ENCODE measurements at regions not wholly inside any gene's neighbourhood (a gene's known extent, or its start where the extent isn't known, plus 50 kb on each side); places are given as distances from the start of the nearest gene placed in this dataset.

DNA sequence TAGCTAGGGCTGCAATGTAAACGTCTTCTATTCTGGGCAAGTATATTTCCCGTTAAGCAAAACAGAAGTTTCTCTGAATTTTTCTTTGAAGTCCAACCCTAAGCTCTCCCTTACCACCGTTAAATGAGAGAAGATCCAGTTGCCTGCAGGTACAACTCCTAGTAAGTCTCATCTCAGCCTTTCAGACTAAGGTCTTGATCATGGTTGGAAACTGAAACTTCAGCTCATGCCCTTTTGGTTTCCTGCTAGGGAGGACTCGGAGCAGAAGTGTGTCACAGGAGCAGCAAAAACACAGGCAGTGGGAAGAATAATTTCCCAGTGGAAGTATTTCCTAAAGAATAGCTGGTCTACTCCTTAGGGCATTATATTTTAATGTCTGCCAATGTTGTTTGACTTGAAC, 717.9 kb downstream of the PRELID2 start:
- no peak overlapping the region for H3K4me2 ChIP-seq (ENCODE audit: low read length)
- no peak overlapping the region for H3K9ac ChIP-seq
- no peak overlapping the region for H2AFZ ChIP-seq
- no peaks in the 10 kb centered on the region for H3K36me3 ChIP-seq (ENCODE audit: control insufficient read depth, insufficient read depth, low read length)
- no peaks in the 10 kb centered on the region for H3K79me2 ChIP-seq
- H3K27ac ChIP-seq = no peak overlapping the region
- no peak overlapping the region for H3K4me3 ChIP-seq (ENCODE audit: low read depth, low read length)
- no peaks in the 10 kb centered on the region for H3K9me3 ChIP-seq (ENCODE audit: control insufficient read depth, low read length)
- TF ChIP-seq CTCF (IDR thresholded peaks at IDR 0.05) = no peak
- H3K4me1 ChIP-seq = no peaks in the 10 kb centered on the region
- H3K27me3 ChIP-seq (ENCODE audit: control insufficient read depth, insufficient read depth, low read length) = no peaks in the 10 kb centered on the region

- no peak overlapping the region for H2AFZ ChIP-seq
- H3K4me1 ChIP-seq = no peaks in the 10 kb centered on the region
- no peaks in the 10 kb centered on the region for H3K9me3 ChIP-seq (ENCODE audit: control insufficient read depth, low read length)
- H3K36me3 ChIP-seq (ENCODE audit: control insufficient read depth, insufficient read depth, low read length) = no peaks in the 10 kb centered on the region
- no peak overlapping the region for H3K4me3 ChIP-seq (ENCODE audit: low read depth, low read length)
- no peak for TF ChIP-seq CTCF (IDR thresholded peaks at IDR 0.05)
- no peak overlapping the region for H3K4me2 ChIP-seq (ENCODE audit: low read length)
- no peaks in the 10 kb centered on the region for H3K27me3 ChIP-seq (ENCODE audit: control insufficient read depth, insufficient read depth, low read length)
- H3K9ac ChIP-seq = no peak overlapping the region
- H3K27ac ChIP-seq = no peak overlapping the region
- no peaks in the 10 kb centered on the region for H3K79me2 ChIP-seq
Measured at GRCh38 chr5:145111420-145111819, 723.7 kb downstream of the PRELID2 start.

GRCh38 chr5:145110834-145111233, 724.3 kb downstream of the PRELID2 start:
- H2AFZ ChIP-seq = no peak overlapping the region
- no peaks in the 10 kb centered on the region for H3K36me3 ChIP-seq (ENCODE audit: control insufficient read depth, insufficient read depth, low read length)
- H3K27me3 ChIP-seq (ENCODE audit: control insufficient read depth, insufficient read depth, low read length) = no peaks in the 10 kb centered on the region
- H3K4me2 ChIP-seq (ENCODE audit: low read length) = no peak overlapping the region
- H3K4me3 ChIP-seq (ENCODE audit: low read depth, low read length) = no peak overlapping the region
- no peak overlapping the region for H3K9ac ChIP-seq
- H3K27ac ChIP-seq = no peak overlapping the region
- H3K79me2 ChIP-seq = no peaks in the 10 kb centered on the region
- no peaks in the 10 kb centered on the region for H3K9me3 ChIP-seq (ENCODE audit: control insufficient read depth, low read length)
- TF ChIP-seq CTCF (IDR thresholded peaks at IDR 0.05) = no peak
- no peaks in the 10 kb centered on the region for H3K4me1 ChIP-seq

- Histone ChIP-seq H3K4me3 (ENCODE audit: low read depth, low read length) (no peak overlapping the region), H3K27me3 (ENCODE audit: control insufficient read depth, insufficient read depth, low read length) (no peaks in the 10 kb centered on the region), H3K9me3 (ENCODE audit: control insufficient read depth, low read length) (no peaks in the 10 kb centered on the region), H3K4me1 (no peaks in the 10 kb centered on the region), H3K4me2 (ENCODE audit: low read length) (no peak overlapping the region), H2AFZ (no peak overlapping the region), H3K79me2 (no peaks in the 10 kb centered on the region), H3K36me3 (ENCODE audit: control insufficient read depth, insufficient read depth, low read length) (no peaks in the 10 kb centered on the region), H3K27ac (no peak overlapping the region), H3K9ac (no peak overlapping the region)
- TF ChIP-seq CTCF (IDR thresholded peaks at IDR 0.05) = no peak
Measured at GRCh38 chr5:145110181-145110580, 725.0 kb downstream of the PRELID2 start.

DNA sequence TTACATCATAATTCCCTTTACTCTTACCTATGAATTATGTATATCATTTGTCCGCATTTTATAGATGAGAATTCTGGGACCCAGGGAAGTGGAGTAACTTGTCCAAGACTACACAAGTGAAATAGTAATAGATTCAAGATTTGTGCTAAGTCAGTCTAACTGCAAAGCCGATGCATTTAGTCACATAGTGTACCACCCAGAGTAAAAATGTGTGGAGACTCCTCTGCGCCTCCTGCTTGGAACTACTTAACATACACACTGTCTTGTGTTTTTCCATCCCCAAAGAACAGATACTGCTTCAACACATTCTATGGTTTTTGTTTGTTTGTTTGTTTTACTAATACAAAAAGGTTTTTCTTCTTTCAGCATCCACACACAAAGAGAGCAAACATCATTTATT, 729.8 kb downstream of the PRELID2 start:
- H3K4me2 ChIP-seq (ENCODE audit: low read length) = no peak overlapping the region
- H3K27me3 ChIP-seq (ENCODE audit: control insufficient read depth, insufficient read depth, low read length) = no peaks in the 10 kb centered on the region
- no peaks in the 10 kb centered on the region for H3K79me2 ChIP-seq
- H3K4me1 ChIP-seq = no peaks in the 10 kb centered on the region
- H3K36me3 ChIP-seq (ENCODE audit: control insufficient read depth, insufficient read depth, low read length) = no peaks in the 10 kb centered on the region
- no peak overlapping the region for H3K4me3 ChIP-seq (ENCODE audit: low read depth, low read length)
- TF ChIP-seq CTCF (IDR thresholded peaks at IDR 0.05) = no peak
- H3K27ac ChIP-seq = no peak overlapping the region
- no peaks in the 10 kb centered on the region for H3K9me3 ChIP-seq (ENCODE audit: control insufficient read depth, low read length)
- no peak overlapping the region for H3K9ac ChIP-seq
- no peak overlapping the region for H2AFZ ChIP-seq

Measured in parathyroid adenoma (tissue), 2 donors.